ENCODE measurements at regions not wholly inside any gene's neighbourhood (a gene's known extent, or its start where the extent isn't known, plus 50 kb on each side); places are given as distances from the start of the nearest gene placed in this dataset.

GRCh38 chr15:98485451-98485850, 162.9 kb upstream of the IGF1R start:
- DNase-seq: no peak

DNA sequence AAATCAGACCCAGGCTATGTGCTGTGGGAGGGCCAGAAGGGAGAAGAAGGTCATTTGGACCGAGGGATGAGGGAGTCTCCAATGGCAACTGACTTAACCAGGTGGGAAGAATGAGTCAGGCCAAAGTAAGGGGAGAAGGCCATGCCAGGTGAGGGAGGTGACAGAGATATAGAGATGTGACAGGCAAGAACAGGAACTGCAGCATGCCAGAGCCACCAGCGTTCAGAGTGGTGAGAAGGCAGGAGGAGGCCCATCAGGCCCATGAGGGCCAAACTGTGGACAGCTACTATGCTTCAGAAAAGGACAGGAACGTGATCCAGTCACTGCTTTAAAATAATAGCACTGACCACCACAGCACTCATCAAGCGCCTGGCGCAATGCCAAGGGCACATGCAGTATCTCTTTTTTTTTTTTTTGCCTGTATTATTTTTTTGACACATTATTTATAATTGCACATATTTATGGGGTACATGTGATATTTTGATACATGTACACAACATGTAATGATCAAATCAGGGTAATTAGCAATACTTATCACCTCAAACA, 154.3 kb upstream of the IGF1R start:
- no peak for DNase-seq

DNA sequence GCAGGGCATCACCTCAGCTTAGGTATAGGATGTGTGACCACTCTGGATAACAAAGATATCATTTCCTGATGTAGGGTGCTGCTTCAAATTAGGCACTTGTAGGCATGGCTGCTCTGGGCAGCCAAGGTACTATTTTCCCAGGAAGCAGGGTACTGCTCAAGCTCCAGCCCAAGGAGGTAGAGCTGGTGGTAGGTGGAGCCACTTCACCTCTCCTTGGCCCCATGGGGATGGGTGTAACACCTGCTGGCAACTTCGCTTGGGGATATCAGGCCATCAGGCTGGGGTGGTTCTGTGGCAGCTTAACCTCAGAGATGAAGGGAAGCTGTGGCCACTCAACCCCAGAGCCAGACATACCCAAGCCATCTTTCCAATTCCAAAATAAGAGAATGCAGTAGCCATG, 147.1 kb upstream of the IGF1R start:
- no peak for DNase-seq

- no peak for DNase-seq
Observed at GRCh38 chr15:98501632-98502031, 146.7 kb upstream of the IGF1R start.

- DNase-seq: no peak
Observed at GRCh38 chr15:98503970-98504369, 144.4 kb upstream of the IGF1R start.

DNA sequence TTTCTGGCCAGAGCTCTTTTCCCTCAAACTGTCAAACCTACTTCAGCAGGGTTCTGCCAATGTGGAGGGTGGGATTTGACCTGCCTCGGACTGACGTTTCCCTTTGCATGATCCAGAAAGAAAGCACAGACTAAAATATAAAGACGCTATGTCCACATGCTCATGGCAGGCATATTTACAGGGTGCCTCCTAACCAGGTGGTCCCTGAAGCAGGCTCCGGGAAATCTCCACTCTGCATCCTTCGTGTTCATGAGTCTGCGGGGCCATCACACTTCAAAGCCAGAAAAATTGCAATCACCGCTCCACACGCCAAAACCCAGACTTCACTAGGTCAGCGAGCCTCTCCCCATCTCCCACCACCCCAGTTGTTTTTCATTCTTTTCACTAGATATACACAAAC, 143.3 kb upstream of the IGF1R start:
- no peak for DNase-seq

DNA sequence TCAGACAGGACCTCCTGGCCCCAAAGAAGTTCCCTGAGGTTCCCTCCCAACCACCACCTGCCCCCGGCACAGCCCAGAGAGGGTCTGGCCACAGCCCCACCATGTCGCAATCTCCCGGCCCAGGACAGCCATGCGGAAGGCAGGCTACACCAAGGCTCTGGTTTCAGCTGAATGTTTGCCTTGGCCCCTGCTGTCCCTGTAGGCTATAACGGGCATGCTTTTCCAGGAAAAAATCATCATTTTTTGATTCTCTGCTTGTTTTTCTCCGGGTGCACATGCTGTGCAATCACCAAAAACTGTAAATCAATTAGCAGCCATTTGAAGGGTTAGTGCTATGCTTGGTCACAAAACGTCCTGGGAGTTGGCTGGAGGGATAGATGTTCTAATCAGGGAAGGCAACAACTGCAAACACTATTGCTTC, 142.7 kb upstream of the IGF1R start:
- DNase-seq: no peak

- no peak for DNase-seq
Observed at GRCh38 chr15:98506172-98506571, 142.2 kb upstream of the IGF1R start.

GRCh38 chr15:98506711-98507110, 141.6 kb upstream of the IGF1R start:
- DNase-seq: no peak

DNA sequence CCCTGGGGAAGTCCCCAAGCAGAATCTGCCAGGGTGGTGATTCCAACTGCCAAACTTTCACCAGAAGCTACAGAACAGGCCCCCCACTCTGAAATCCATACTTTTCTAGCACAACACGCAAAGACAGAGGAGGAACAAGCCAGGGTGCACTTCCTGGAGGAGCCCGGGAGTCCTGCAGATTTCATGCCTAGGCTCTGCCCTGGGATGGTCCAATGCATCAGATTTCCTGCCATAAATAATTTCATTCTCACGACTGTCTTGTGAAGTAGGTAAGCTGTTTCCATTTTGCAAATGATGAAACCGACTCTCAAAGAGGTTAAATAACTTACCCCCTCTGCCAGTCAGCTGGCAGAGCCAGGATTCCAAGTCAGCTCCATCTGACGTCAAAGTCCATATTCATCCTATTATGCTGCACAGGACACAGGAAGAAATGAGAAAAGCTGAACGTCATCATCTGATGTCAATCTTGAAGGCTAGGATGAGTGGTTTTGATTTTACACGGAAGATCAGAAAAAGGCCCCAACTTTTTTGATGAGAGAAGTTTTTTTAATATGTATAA, 134.8 kb upstream of the IGF1R start:
- DNase-seq: no peak

GRCh38 chr15:98514034-98514622, 134.2 kb upstream of the IGF1R start:
- DNase-seq: no peak

- peak; percentile 47 for DNase-seq
Observed at GRCh38 chr15:98518823-98519561, 129.3 kb upstream of the IGF1R start.

DNA sequence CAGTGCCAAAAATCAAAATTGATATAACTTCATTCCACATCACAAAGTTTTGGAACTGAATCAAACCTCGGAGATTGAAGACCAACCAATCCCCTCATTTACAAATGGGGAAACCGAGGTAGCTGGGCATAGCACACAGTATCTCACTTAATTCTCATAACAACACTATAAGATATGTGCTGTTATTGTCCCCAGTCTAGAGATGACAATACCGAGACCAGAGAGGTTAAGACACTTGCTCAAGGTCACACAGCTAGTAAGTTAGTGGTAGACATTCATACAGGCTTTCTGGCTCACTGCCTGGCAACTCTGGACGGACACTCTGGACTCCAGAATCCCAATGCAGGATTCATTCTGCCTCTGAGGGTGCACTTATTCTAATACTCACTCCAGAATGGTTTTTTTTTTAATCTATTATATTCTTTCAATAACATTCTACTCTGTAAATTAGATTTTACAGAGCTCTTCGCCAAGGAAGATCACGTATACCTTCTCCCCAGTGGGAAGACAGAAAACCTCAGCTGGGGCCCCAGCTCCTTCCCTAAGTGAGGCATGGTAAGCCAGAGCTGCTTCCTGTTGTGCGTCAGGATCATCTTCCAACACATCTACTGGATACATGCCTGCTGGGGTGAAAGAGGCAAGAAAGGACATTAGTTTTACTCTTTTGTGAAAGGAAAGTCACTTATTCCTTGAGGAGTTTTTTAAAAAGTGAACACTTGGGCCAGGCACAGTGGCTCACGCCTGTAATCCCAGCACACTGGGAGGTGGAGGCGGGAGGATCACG, 128.4 kb upstream of the IGF1R start:
- no peak for DNase-seq

DNA sequence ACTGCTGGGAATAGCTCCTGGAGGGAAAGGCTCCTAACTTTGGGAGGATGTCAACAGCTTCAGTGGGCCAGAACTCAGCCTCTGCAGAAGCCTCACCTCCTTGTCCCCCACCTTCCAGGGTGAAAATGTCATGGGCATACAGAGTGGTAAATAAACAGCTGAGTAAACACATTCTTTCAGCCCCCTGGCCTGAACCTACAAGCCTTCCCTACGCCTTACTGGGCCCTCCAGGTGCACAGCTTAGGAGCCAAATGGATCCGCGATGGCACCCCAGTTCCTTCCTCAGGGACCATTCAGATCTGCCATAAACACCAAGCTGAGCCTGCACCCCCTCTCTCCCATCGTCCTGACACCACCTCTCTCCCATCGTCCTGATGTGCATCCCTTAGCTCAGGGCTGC, 126.2 kb upstream of the IGF1R start:
- DNase-seq: no peak

GRCh38 chr15:98523912-98524662, 124.3 kb upstream of the IGF1R start:
- no peak for DNase-seq

DNA sequence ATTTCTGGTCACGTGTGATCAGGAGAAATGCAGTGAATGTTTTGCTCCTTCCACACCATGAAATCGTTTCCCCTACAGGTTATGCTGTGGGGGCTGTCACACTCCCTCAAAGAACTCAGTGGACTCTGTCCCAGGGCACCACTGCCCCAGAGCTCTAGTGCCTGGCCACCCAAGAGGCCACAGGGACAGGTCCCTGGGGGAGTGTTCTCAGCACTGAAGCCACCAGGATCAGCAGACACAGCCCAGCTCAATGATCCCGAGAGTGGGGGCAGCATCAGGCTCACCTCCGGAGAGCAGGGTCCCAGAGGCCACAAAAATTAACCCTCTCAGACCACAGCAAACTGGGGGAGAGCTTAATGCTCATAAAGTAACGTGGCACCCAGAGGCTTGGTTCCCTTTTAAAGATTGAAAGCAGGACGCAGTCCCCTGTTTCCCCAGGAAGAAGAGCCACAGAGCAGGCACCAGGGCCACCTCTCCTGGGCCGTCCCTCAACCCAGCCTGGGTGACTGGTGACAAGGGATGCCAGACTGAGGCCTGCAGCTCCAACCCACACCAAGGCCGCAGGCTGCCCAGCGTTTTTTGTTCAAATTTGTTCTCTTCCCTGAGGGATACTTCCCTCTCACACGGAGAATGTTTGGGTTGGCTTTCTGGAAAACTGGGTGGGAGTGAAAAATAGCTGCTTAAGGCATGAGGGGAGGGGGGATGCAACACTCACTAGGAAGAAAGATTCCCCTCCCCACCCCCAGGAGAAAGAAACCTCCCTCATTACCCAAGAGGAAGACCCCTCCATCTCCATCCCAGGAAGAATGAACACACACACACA, 123.3 kb upstream of the IGF1R start:
- no peak for DNase-seq

GRCh38 chr15:98525661-98526001, 122.7 kb upstream of the IGF1R start:
- DNase-seq: no peak

- no peak for DNase-seq
Observed at GRCh38 chr15:98526094-98526493, 122.2 kb upstream of the IGF1R start.

DNA sequence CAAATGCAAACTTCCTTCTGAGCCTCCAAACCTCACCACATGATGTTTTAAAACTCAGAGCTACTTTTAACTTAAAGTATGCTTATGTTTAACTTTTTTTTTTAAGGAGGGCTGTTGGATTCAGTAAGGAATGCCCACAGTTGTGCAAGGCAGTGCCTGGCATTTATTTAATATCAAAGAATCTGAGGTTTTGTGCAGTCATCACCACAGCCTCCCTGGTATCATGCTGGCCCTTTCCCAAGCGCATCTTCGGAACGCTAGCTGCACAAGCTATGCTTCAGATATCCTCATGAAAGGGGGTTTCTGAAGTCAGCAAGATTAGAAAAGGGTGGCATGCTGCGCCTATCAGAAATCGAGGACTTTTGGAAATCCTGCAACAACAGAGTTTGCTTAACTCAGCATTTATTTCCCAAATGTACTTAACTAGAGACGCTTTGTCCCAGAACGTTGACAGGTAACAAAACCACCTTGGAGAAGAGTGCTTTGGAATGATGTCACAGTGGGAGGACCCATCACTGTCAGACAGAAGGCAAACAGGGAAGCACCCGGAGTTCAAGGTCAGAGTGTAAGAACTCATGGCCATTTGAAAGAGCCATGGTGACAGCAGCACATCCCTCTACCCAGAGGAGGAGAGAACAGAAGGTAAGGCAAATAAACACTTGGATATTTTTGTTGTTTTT, 120.2 kb upstream of the IGF1R start:
- no peak for DNase-seq

GRCh38 chr15:98529205-98530145, 118.9 kb upstream of the IGF1R start:
- no peak for DNase-seq

All from NCI-H1105 (cell line).